22Rv1 (cell line): ENCODE measurements at regions not wholly inside any gene's neighbourhood (a gene's known extent, or its start where the extent isn't known, plus 50 kb on each side); places are given as distances from the start of the nearest gene placed in this dataset.
A peak's percentile ranks its signal among the peaks of the same experiment; 100 is the strongest.

Experiments used
- CTCF ChIP-seq: fragments of 450-650 bp; IDR thresholded peaks from 2 replicates; pipeline ENCODE4 v1.5.1; 2017; ENCODE audit warnings: mild to moderate bottlenecking
- ZFX ChIP-seq: fragments of 450-650 bp; IDR thresholded peaks from 2 replicates; pipeline ENCODE4 v1.6.1; 2017; ENCODE audit warnings: antibody characterized with exemption, borderline replicate concordance

- TF ChIP-seq CTCF (peak; percentile 11; the same call in 1 of the 2 replicates), ZFX (no peak)
Observed at GRCh38 chr18:25561918-25562317, 210.0 kb upstream of the ZNF521 start.
